Motor neuron (in vitro differentiated cells): ENCODE measurements at regions not wholly inside any gene's neighbourhood (a gene's known extent, or its start where the extent isn't known, plus 50 kb on each side); places are given as distances from the start of the nearest gene placed in this dataset.

Source experiments
- ATAC-seq, 8 experiments: fragments of 200-7000 bp; cut with Tn5 transposase; replicated peaks in 6 of 8; 2 replicates each; pipeline ENCODE4 v1.8.0; 2021; ENCODE audit warnings: mild to moderate bottlenecking in 8 of 8, moderate library complexity in 8 of 8
- H3K27ac ChIP-seq, 2 donors: fragments of 250-450 bp; sonication (Bioruptor Pico); 2 replicates each; pipeline ENCODE4 v1.9.0; 2021; ENCODE audit warnings: antibody characterized with exemption in 2 of 2, mild to moderate bottlenecking in 2 of 2, moderate library complexity in 1 of 2
- H3K4me1 ChIP-seq, 2 donors: fragments of 250-450 bp; sonication (Bioruptor Pico); replicated peaks in 1 of 2; 2 replicates each; pipeline ENCODE4 v1.6.1; 2021; ENCODE audit warnings: antibody characterized with exemption in 2 of 2, mild to moderate bottlenecking in 2 of 2, moderate library complexity in 1 of 2
- H3K4me3 ChIP-seq, 5 donors: fragments of 250-450 bp; sonication (Bioruptor Pico); 2 replicates each; pipeline ENCODE4 v1.9.0; 2021; ENCODE audit warnings: antibody characterized with exemption in 5 of 5, mild to moderate bottlenecking in 5 of 5, moderate library complexity in 4 of 5
- WGBS, 10 experiments: fragments of 450-650 bp; shearing (Covaris generic); methylation state at CpG; one replicate each; pipeline ENCODE4 v1.0.0; 2022; 5-methylcytosine and 5-hydroxymethylcytosine counted together
- in situ Hi-C, 9 experiments: fragments of 400-800 bp; cut with MboI; loops; one replicate each; pipeline ENCODE4 v1.15.0; 2021; ENCODE audit warnings: low sequenced_read_pairs in 9 of 9, low pct_unique_long_range_greater_than_20kb in 2 of 9; ENCODE audit not compliant: unreplicated experiment in 9 of 9

DNA sequence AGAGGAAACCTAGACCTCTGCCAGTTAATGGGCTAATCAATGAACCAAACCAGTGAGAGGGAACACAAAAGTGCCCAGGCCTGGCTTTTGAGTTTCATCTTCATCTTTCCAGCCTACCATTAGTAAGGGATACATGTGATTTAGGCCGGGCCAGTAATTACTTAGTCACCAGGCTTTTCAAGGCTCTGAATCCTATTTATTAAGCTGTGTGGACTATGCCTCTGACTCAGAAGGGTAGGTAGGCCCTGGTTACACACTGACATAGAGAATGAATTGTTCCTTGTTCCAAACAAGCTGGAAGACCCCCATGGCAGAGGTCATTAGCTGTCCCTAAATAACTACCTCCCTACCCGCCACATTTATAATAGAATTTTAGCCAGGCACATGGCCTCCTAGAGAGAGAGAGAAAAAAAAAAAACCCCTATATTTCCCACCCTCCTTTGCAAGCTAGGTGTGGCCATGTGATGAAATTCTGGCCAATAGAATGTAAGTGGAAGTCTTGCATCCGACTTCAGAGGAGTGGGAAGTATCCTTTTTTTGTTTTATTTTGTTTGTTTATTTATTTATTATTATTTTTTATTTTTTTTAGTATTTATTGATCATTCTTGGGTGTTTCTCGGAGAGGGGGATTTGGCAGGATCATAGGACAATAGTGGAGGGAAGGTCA lies 112.3 kb upstream of the BCOR start:
- WGBS, 10 experiments = 0 to 100% (median 68%) methylated on average over 1 to 2 of the region's 4 CpGs; no CpG with 5 or more reads in 4 of the 10 experiments
- no peak overlapping the region for H3K27ac ChIP-seq
- H3K4me1 ChIP-seq = no peaks in the 10 kb centered on the region
- no peak overlapping the region for H3K4me3 ChIP-seq
- ATAC-seq = peak in 1 of 8 experiments; percentile 45
- in situ Hi-C loops = no loop called here

DNA sequence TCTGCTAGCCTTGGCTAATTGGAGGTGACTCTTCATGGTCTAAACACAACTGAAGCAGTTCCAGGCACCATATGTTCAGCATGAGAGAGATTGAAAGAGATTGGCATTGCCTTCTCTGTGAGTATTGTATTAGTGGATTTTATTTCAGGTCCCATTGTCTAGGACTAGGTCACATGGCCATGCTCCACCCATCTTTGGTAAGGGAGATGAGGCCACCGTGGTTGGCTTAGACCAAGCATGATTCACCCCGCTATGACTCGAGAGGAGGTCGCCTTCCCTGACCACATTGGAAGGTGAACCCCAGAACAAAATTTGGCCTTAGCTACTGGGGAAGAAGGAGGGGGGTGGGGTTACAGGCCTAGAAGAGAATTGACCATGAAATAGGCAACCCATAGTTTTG lies 109.9 kb upstream of the BCOR start:
- WGBS, 10 experiments = 68 to 80% methylated on average over 3 to 4 of the region's 4 CpGs; no CpG with 5 or more reads in 8 of the 10 experiments
- no peak overlapping the region for H3K4me3 ChIP-seq
- no peak overlapping the region for H3K27ac ChIP-seq
- no peak for ATAC-seq
- in situ Hi-C loops = no loop called here
- no peaks in the 10 kb centered on the region for H3K4me1 ChIP-seq

DNA sequence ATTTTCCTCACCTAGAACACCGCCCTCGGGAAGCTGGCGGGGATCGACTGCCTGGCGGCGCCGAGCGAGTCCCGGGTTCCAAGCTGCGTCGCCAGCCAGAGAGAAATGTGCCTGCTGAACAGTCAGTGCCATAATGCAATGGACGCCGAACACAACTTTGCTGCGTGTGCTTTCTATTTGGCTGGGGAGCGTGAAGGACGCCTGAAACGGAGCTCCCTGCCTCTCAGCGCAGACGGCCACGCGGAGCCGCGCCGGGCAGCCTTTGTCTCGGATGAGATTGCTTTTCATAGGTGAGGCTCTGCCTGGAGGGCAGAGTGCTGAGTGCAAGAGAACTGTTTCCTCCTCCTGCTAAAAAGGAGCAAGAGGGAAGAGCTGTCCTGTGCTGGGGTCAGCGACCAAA lies 107.7 kb upstream of the BCOR start:
- 13 to 100% (median 83%) methylated on average over 2 to 14 of the region's 26 CpGs; no CpG with 5 or more reads in 7 of the 10 experiments for WGBS, 10 experiments
- in situ Hi-C loops = no loop called here
- ATAC-seq = no peak
- Histone ChIP-seq H3K4me1 (no peaks in the 10 kb centered on the region), H3K27ac (no peak overlapping the region), H3K4me3 (no peak overlapping the region)

DNA sequence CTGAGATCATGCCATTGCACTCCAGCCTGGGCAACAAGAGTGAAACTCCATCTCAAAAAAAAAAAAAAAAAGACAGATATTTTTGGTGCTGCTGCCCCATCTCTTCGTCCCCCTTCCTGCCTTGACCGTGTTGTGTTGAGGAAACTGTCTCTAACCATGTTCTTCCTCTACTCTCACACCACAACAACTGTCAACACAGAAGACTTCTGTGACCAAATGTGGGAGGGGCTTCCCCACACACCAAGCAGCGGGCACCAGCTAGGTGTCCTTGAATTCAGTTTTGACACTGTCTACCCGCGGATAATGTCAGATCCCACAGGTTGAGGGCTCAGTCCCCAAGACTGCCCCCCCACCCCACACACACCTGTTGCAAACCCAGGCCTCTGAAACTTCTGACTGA lies 104.7 kb upstream of the BCOR start:
- H3K4me3 ChIP-seq = no peak overlapping the region
- no peaks in the 10 kb centered on the region for H3K4me1 ChIP-seq
- 100% methylated on average over 1 of the region's 5 CpGs; no CpG with 5 or more reads in 9 of the 10 experiments for WGBS, 10 experiments
- no peak for ATAC-seq
- no peak overlapping the region for H3K27ac ChIP-seq
- in situ Hi-C loops = no loop called here

DNA sequence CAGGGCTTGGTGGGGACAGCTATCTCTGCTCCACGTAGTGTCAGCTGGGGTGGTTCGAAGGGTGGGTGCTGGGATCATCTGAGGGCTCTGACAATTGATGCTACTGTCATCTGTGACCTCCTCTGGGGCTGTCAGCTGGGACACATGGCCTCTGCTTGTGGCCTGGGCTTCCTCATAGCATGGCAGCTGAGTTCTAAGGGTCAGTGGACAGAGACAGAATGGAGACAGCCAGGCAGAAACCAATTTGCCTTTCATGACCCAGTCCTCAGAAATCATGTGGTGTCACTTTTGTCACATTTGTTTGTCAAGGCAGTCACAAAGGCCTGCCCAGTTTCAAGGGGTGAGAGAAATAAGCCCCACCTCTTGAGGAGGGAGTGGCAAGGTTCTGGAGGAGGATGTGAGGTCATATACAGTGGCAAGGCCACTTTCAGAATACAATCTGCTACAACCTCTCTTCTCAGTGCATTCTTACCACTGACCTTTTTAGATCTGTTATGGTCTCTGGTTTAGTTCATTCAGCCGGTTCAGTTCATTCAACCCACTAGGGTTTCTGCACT lies 103.6 kb upstream of the BCOR start:
- peak in 4 of 8 experiments; percentile 38 to 85 (median 68) for ATAC-seq
- 62% methylated on average over 2 of the region's 3 CpGs; no CpG with 5 or more reads in 9 of the 10 experiments for WGBS, 10 experiments
- H3K27ac ChIP-seq = no peak overlapping the region
- H3K4me3 ChIP-seq = no peak overlapping the region
- in situ Hi-C loops = no loop called here
- no peaks in the 10 kb centered on the region for H3K4me1 ChIP-seq

DNA sequence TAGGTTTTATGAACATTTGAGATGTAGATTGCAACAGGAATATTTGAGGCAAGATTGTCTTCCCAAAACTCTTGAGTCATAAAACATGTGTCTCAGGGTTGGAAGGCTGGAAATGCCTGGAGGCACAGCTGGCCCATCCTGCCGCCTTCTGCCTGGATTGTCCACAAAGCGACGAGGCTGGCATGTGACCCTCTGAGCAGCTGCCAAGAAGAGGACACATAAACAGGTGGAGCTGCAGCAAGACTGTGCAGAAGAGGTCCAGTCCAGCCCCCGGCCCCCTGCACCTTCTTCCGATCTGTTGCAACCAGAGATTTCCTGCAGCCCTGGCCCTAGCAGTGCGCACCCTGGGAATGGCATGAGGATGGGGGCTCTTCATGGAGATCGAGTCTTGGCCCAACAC lies 101.9 kb upstream of the BCOR start:
- H3K27ac ChIP-seq = no peak overlapping the region
- in situ Hi-C loops = no loop called here
- peak in 3 of 8 experiments; percentile 46 to 59 (median 56) for ATAC-seq
- WGBS, 10 experiments = 79% methylated on average over 4 of the region's 7 CpGs; no CpG with 5 or more reads in 9 of the 10 experiments
- no peak overlapping the region for H3K4me3 ChIP-seq
- no peaks in the 10 kb centered on the region for H3K4me1 ChIP-seq

DNA sequence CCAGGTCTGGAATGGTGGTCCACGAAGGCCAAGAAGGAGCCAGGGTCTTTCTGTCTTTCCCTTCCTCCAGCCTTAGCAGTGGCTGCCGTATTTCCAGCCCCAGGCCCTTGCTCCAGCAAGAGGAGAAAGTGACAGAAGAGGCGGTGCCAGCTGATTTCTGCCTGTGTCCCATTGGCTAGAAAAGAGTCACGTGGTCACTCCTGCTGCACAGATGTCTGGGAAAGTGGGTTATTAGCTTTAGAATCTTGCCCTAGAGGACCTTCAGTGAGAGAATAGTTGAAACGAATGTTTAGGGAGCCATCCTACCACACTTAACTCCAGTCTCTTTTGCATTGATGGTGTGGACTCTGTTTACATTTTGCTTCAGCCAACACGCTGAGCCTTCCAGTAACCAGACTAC lies 99.3 kb upstream of the BCOR start:
- no peak for ATAC-seq
- 40 to 59% (median 55%) methylated on average over 1 to 3 of the region's 6 CpGs; no CpG with 5 or more reads in 7 of the 10 experiments for WGBS, 10 experiments
- no peak overlapping the region for H3K27ac ChIP-seq
- no peak overlapping the region for H3K4me3 ChIP-seq
- no peaks in the 10 kb centered on the region for H3K4me1 ChIP-seq
- in situ Hi-C loops = no loop called here

DNA sequence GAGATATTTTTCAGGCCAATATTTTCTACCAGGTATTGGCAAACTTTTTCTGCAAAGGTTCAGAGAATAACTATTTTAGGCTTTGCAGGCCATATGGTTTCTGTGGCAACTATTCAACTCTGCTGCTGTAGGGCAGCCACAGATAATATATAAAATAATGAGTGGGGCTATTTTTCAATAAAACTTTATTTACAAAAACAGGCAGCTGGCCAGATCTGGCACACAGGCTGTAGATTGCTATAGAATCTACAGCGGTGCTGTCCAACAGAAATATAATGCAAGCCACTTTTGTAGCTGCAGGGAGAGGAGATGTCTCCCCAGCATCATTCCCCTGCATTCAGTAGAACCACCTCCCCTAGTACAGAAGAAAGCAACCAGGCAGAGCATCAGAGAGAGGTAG lies 97.6 kb upstream of the BCOR start:
- in situ Hi-C loops = no loop called here
- H3K27ac ChIP-seq = no peak overlapping the region
- H3K4me3 ChIP-seq = no peak overlapping the region
- H3K4me1 ChIP-seq = no peaks in the 10 kb centered on the region
- WGBS, 10 experiments = 100% methylated on average over 1 of the region's 1 CpG; no CpG with 5 or more reads in 8 of the 10 experiments
- no peak for ATAC-seq

DNA sequence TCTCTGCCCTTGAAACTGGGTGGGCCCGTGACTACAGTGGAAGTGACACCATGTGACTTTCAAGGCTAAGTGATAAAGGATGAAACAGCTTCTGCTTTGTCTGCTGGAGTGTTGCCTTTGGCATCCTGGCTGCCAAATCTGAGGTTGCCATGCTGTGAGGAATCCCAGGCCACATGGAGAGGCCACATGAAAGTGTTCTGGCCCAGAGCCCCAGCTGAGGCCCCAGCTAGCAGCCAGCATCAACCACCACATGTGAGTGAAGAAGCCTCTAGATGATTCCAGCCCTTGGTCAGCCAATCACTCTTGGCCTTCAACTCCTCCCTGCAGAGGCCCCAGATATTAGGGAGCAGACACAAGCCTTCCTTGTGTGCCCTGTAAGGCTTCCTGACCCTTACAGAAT lies 94.4 kb upstream of the BCOR start:
- in situ Hi-C loops = no loop called here

DNA sequence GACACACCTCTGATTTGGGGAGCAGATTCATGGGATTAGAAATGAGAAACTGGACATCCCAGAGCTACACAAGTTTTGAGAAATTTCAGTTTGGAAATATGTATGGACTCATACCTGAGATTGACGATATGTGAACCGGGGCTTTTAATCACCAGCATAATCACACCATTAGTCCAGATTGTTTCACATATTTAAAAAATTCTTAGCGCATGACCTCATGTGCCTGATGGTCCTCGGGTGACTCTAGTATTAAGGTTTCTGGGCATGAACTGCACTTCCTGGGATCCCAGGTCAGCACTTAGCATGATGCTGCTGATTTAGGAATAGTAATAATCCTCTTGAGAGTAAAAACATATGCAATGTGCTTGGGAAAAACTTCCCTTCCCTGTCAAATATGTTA lies 91.9 kb upstream of the BCOR start:
- WGBS, 10 experiments = 17 to 66% (median 20%) methylated on average over 1 to 4 of the region's 4 CpGs; no CpG with 5 or more reads in 7 of the 10 experiments
- Histone ChIP-seq H3K4me3 (no peak overlapping the region), H3K27ac (no peak overlapping the region), H3K4me1 (peaks cover 6 to 17% of the 10 kb centered on the region in 2 donors)
- peak in 1 of 8 experiments; percentile 60 for ATAC-seq
- in situ Hi-C loops = no loop called here

More for the DNA sequence above, 94.4 kb upstream of the BCOR start:
- peaks cover 6 to 17% of the 10 kb centered on the region in 2 donors for H3K4me1 ChIP-seq
- no peak for ATAC-seq
- no CpG with 5 or more reads among the region's 1 CpG for WGBS, 10 experiments
- H3K27ac ChIP-seq = no peak overlapping the region
- H3K4me3 ChIP-seq = no peak overlapping the region

DNA sequence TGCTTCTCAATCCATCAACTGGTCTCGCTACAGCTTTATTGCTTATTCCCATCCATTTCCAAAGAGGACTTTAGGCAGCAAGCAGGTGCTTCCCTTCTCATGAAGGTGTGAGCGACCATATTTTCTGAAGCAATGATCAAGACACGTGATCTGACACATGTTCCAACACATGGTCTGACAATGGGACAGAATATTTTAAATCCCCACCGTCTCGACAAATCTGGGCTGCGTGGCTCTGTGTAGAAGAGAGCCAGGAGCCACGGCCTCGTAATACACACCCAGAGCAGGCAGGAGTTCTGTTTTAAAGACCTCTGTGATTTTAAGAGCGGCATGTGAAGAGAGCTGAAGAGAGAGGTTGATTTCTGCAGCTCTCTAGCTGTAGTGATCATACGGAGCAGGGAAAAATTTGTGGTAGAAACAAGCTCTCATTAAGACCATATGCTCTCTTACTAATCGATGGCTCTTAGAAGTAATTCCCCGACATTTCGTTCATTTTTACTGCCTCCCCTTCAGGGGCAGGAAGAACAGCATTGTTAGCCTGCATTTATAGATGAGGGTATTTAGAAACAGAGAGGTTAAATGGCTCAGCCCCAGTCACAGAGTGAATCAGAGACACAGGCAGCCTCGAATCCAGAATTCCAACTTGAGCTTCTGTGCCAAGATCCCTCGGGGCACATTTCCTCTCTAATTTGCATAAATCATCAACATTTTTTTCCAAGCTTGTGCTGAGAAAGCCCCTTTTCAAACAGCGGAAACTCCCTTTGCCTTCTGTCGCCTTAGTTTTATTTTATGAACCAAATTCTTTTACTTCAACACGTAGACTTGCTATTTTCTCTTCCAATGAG lies 91.0 kb upstream of the BCOR start:
- no peak overlapping the region for H3K27ac ChIP-seq
- in situ Hi-C loops = no loop called here
- WGBS, 10 experiments = 5 to 66% (median 34%) methylated on average over 3 to 14 of the region's 18 CpGs; no CpG with 5 or more reads in 4 of the 10 experiments
- H3K4me3 ChIP-seq = no peak overlapping the region
- peaks cover 6 to 17% of the 10 kb centered on the region in 2 donors for H3K4me1 ChIP-seq
- ATAC-seq = peak in 3 of 8 experiments; percentile 85 to 88 (median 86)

DNA sequence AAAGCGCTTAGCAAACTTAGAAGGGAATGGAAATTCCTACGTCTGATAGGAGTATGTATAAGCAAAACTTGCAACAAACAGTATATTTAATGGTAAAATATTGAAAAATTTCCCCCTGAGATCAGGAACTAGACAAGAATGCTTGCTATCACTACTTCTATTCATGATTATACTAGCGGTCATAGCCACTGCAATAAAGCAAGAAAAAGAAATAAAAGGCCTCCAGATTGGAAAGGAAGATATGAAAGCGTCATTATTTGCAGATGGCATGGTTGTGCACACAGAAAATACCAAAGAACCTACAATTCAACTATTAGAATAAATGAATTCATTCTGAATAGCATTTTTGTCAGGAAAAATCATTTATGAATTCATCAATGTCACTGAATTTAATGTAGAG lies 87.2 kb upstream of the BCOR start:
- Histone ChIP-seq H3K27ac (no peak overlapping the region), H3K4me1 (peaks cover 6 to 17% of the 10 kb centered on the region in 2 donors), H3K4me3 (no peak overlapping the region)
- in situ Hi-C loops = no loop called here
- WGBS, 10 experiments = 40 to 93% (median 74%) methylated on average over 1 to 4 of the region's 4 CpGs; no CpG with 5 or more reads in 2 of the 10 experiments
- ATAC-seq = no peak

DNA sequence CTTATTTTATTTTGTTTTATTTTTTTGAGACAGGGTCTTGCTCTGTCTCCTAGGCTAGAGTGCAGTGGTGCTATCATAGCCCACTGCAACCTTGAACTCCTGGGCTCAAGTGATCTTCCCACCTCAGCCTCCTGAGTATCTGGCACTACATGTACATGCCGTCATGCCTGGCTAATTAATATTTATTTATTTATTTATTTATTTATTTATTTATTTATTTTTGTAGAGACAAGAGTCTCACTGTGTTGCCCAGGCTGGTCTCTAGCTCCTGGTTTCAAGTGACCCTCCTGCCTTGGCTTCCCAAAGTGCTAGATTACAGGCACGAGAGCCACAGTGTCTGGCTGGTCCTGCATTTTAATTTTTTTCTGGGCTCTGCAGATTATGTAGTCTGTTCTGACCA lies 84.9 kb upstream of the BCOR start:
- WGBS, 10 experiments = 0 to 100% (median 69%) methylated on average over 1 to 2 of the region's 2 CpGs; no CpG with 5 or more reads in 6 of the 10 experiments
- Histone ChIP-seq H3K4me3 (no peak overlapping the region), H3K4me1 (peaks cover 0 to 4% of the 10 kb centered on the region in 2 donors), H3K27ac (no peak overlapping the region)
- no peak for ATAC-seq
- in situ Hi-C loops = no loop called here
